ENCODE measurements at regions not wholly inside any gene's neighbourhood (a gene's known extent, or its start where the extent isn't known, plus 50 kb on each side); places are given as distances from the start of the nearest gene placed in this dataset.
"Not testable (repeated sequence)": the region's sequence is repeated elsewhere in the genome, so short reads cannot be mapped to it uniquely, and the experiment has no call there.

- H3K36me3 ChIP-seq: no peaks in the 10 kb centered on the region
- TF ChIP-seq CTCF (IDR thresholded peaks at IDR 0.05): no peak
- no peak for DNase-seq (ENCODE audit: low spot score)
- no peak overlapping the region for H3K27ac ChIP-seq
- H3K4me3 ChIP-seq: no peak overlapping the region
- H3K27me3 ChIP-seq: no peaks in the 10 kb centered on the region
- H3K9me3 ChIP-seq: no peaks in the 10 kb centered on the region
- no peaks in the 10 kb centered on the region for H3K4me1 ChIP-seq
Observed at GRCh38 chr9:106149956-106150355, 455.6 kb downstream of the TMEM38B start.

DNA sequence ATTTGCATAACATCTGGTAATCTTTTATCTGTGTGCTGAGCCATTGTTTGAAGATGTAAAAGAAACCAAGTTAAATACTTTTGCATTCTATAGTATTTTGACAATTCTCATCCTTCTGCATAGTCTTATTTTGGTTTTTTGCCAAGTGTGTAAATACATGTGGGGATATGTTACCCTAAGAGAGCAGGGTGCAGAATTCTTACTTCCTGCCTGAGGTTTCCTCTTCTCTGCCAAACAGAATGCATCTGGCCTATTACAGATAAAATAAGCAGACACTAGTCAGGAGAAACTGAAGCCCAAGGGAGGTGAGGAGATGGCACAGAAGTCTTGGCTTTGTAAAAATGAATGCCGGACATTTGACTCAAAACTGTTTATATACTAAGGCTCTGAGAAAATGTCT lies 462.1 kb downstream of the TMEM38B start:
- no peak for TF ChIP-seq CTCF (IDR thresholded peaks at IDR 0.05)
- no peak overlapping the region for H3K27ac ChIP-seq
- no peak for DNase-seq (ENCODE audit: low spot score)

GRCh38 chr9:106172265-106172664 lies 477.9 kb downstream of the TMEM38B start:
- Histone ChIP-seq H3K4me3 (no peak overlapping the region), H3K36me3 (no peaks in the 10 kb centered on the region), H3K4me1 (no peaks in the 10 kb centered on the region), H3K27me3 (no peaks in the 10 kb centered on the region), H3K9me3 (no peaks in the 10 kb centered on the region), H3K27ac (no peak overlapping the region)
- TF ChIP-seq CTCF (IDR thresholded peaks at IDR 0.05): no peak
- no peak for DNase-seq (ENCODE audit: low spot score)

More for the DNA sequence above, 462.1 kb downstream of the TMEM38B start:
- H3K9me3 ChIP-seq: no peaks in the 10 kb centered on the region
- H3K4me1 ChIP-seq: no peaks in the 10 kb centered on the region
- no peak overlapping the region for H3K4me3 ChIP-seq
- H3K27me3 ChIP-seq: no peaks in the 10 kb centered on the region
- H3K36me3 ChIP-seq: no peaks in the 10 kb centered on the region

- Histone ChIP-seq H3K4me1 (no peaks in the 10 kb centered on the region), H3K4me3 (no peak overlapping the region), H3K9me3 (no peaks in the 10 kb centered on the region), H3K36me3 (no peaks in the 10 kb centered on the region), H3K27me3 (no peaks in the 10 kb centered on the region), H3K27ac (no peak overlapping the region)
- DNase-seq (ENCODE audit: low spot score): no peak
- no peak for TF ChIP-seq CTCF (IDR thresholded peaks at IDR 0.05)
Observed at GRCh38 chr9:106174346-106174745, 480.0 kb downstream of the TMEM38B start.

DNA sequence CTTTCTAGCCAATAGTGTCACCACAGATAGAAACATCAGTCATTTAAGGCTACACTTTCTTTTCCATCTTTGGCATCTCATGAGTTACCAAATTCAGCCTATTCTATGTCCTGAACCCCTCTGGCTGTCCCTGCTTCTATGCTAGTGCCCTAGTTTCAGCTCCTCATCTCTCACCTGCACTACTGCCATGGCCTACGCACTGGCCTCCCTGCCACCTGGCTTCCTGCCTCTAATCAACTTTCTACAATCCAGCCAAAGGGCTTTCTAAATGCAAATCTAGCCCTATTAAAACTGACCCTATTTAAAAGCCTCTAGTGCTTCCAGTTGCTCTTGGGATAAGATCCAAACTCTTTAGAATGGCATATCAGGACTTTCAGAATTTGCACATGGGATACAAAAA lies 482.9 kb downstream of the TMEM38B start:
- no peaks in the 10 kb centered on the region for H3K36me3 ChIP-seq
- no peak for DNase-seq (ENCODE audit: low spot score)
- H3K9me3 ChIP-seq: no peaks in the 10 kb centered on the region
- H3K4me3 ChIP-seq: no peak overlapping the region
- no peaks in the 10 kb centered on the region for H3K27me3 ChIP-seq
- H3K4me1 ChIP-seq: no peaks in the 10 kb centered on the region
- TF ChIP-seq CTCF (IDR thresholded peaks at IDR 0.05): no peak
- H3K27ac ChIP-seq: no peak overlapping the region

- Histone ChIP-seq H3K4me3 (no peak overlapping the region), H3K27me3 (no peaks in the 10 kb centered on the region), H3K27ac (no peak overlapping the region), H3K4me1 (no peaks in the 10 kb centered on the region), H3K9me3 (no peaks in the 10 kb centered on the region), H3K36me3 (no peaks in the 10 kb centered on the region)
- TF ChIP-seq CTCF (IDR thresholded peaks at IDR 0.05): no peak
- DNase-seq (ENCODE audit: low spot score): no peak
Observed at GRCh38 chr9:106179191-106179590, 484.9 kb downstream of the TMEM38B start.

DNA sequence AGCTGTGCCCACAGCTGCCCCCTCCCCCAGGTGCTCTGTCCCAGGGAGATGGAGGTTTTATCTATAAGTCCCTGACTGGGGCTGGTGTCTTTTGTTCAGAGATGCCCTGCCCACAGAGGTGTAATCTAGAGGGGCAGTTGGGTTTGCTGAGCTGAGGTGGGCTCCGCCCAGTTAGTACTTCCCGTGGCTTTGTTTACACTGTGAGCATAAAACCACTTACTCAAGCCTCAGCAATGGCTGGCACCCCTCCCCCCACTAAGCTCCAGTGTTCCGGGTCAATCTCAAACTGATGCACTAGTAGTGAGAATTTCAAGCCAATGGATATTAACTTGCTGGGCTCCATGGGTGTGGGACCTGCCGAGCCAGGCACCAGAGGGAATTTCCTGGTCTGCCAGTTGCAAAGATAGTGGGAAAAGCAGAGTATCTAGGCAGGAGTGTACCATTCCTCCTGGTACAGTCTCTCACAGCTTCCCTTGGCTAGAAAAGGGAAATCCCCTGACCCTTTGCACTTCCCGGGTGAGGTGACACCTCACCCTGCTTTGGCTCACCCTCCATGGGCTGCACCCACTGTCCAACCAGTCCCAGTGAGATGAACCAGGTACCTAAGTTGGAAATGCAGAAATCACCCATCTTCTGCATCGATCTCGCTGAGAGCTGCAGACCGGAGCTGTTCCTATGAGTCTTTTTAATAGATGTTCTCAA lies 509.6 kb downstream of the TMEM38B start:
- H3K27me3 ChIP-seq; H3K4me3 ChIP-seq; H3K9me3 ChIP-seq; H3K27ac ChIP-seq; H3K4me1 ChIP-seq; H3K36me3 ChIP-seq; DNase-seq (ENCODE audit: low spot score): not testable (repeated sequence)

Measured in right atrium auricular region (tissue), 2 donors.